ENCODE measurements at regions not wholly inside any gene's neighbourhood (a gene's known extent, or its start where the extent isn't known, plus 50 kb on each side); places are given as distances from the start of the nearest gene placed in this dataset.

- TF ChIP-seq CTCF (conservative IDR thresholded peaks at IDR 0.05; ENCODE audit: low read length): no peak
- TF ChIP-seq EZH2phosphoT487 (IDR thresholded peaks at IDR 0.05; ENCODE audit: borderline replicate concordance, low read depth, low read length): no peak
These were observed 187.5 kb upstream of the TMEM132C start for GRCh38 chr12:128079446-128079845.
